ACHN (cell line): ENCODE measurements at regions not wholly inside any gene's neighbourhood (a gene's known extent, or its start where the extent isn't known, plus 50 kb on each side); places are given as distances from the start of the nearest gene placed in this dataset.

ENCODE experiments used
- DNase-seq: peaks from one replicate; pipeline ENCODE4 v3.0.0-alpha.2; 2015
- in situ Hi-C: cut with HindIII; loops from 2 replicates; pipeline ENCODE4 v1.10.0; 2017; ENCODE audit warnings: low sequenced_read_pairs, low pct_ligation_motif_present, low pct_unique_long_range_greater_than_20kb

DNA sequence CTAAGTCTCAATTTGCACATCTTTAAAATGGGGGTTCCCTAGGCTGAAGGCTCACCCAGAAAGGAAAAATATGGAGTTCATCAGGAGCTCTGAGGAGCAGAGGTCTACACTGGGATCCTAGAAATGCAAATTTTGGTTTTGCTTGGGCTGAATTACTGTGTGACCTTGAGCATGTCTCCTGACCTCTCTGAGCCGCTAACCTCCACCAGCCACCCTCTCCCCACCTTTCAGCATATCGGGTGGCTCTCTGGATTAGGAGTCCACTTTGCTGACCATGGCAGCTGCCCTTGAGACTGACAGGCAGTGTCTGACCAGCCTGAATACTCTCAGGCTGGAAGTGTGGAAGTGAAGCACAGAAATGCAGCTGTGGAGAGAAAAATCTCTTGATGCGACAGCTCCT is 165.9 kb upstream of the LRFN2 start:
- DNase-seq = no peak
- in situ Hi-C loops = no loop called here

DNA sequence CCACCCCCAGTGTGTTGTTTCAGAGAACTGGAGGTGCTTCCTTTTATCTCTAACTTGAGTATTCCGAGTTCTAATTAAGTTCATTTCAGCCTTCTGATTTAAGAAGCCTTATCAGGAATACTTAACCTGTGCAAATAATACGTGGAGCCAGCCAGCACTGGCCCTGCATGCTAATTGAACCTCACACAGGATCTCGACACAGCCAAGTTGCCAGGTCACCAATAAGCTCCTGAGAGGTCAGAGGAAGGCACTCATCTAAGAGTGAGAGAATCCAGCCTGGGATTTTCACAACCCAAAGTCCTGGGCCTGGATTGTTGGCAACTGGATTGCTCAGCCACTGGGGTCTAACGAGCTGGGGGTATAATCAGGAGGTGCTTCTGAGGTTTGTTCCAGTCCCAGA is 157.7 kb upstream of the LRFN2 start:
- in situ Hi-C loops = no loop called here
- DNase-seq = no peak

DNA sequence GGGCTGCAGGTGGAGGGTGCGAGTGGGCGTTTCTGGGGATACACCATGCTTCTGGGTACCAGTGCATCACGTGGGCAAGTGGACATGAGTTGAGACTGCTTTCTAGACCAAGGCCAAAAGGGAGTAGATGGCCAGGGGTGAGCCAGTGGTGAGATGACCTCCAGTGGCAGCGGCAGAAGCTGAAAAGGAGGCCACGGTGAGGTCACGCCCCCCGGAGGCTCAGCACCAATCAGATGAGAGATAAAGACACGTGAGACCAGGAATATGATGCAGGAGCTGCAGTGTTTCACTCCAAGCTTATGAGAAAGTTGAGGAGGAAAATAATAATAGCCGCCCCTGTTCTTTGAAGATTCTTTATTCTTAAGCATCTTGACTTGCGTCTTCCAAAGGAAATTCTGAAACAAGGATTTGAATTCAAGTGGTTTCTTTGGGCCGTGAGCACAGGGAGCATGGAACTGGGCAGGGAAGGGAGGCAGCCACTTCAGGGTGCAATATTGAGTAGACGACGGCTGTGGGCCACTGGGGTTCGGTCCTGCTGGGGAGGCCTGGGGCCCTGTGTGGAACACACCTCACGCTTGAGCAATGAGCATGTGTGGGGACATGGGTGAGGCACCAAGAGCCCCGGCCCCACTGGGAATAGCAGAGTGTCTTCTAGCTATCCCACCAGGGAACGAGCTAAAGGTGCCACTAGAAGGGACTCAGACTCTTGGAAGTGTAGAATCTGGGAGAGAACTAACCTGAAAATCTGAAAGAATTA is 156.7 kb upstream of the LRFN2 start:
- no peak for DNase-seq
- in situ Hi-C loops = no loop called here

DNA sequence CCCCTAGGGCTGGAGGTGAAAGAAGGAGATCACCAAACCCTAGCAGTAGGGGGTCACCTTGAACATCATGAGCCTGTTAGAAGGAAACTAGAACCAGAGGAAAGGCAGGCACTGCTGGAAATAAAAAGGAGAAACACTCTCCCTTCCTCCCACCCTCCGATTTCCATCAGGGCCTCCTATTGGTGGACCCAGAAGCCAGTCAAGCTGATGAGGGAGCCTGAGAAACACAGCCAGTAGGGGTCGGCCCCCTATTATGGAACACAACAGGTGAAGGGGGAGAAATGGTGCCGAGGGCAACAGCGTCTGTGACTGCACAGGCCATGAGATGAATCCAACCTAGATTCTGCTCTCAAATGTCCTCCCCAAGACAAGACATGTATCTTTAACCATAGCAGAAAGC is 156.1 kb upstream of the LRFN2 start:
- DNase-seq = no peak
- in situ Hi-C loops = no loop called here

DNA sequence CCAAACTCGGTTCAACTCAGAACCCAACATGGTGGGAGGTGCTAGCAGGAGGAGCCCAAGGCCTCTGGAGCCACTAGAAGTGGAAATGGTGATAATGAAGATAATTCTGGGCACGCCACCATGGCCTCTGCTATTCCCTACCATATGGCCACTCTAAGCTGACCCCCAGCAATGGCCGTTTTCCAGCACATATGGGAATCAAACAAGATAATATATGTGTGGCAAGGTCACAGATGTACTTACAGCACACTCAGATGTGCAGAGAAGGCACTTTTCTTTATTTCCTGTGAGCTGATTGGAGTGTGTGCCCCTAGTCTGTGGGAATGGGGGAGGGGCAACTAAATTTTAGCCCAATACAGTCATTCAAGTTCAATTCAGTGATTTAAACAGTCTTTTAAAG is 153.4 kb upstream of the LRFN2 start:
- in situ Hi-C loops = no loop called here
- no peak for DNase-seq

DNA sequence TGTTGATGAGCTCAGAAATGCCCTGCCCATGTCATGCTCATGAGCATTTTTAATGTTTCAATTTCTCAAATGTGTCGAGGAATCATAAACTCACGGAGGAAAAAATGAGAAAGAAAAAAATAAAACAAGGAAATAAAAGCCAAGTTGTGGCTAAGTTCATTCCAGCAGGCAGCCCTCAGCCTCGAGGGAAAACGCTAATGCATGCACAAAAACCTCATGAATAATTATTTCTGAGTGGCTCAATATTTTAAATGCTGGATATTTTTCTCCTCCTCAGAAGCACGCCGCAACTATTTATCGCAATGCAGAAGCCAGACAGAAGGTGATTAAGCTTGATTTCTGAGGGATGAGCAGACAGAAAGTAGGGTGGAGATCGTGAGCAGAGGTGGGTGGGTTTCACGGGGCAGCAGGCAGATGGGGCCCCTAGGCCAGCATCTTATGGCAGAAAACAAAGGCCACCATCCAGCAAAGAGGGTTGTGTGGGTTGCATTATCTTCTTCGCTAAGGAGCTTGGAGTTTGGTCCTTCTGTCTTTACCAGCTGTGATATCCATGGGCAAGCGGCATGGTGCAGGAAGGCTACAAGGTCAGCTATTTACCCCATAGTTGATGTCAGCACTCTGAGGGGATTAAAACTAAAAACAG is 151.5 kb upstream of the LRFN2 start:
- in situ Hi-C loops = no loop called here
- no peak for DNase-seq

DNA sequence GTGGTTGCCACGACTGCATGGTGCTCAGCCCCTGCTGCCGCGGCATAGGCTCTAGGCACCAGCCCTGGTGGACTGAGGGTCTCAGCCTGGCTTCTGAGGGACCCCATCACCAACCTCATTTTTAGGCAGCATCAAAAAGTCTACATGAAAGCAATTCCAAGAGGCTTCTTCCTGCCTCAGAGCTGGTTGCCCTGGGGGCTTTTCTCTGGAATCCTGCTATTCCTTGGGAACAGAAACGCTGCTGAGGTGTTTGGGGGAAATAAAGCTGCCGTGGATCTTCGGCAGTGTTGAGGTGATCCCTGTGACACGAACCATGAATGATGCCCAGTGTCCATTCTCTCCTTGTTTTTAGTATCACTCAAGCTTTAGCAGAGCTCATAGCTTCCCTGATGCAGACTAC is 148.4 kb upstream of the LRFN2 start:
- DNase-seq = no peak
- in situ Hi-C loops = no loop called here

DNA sequence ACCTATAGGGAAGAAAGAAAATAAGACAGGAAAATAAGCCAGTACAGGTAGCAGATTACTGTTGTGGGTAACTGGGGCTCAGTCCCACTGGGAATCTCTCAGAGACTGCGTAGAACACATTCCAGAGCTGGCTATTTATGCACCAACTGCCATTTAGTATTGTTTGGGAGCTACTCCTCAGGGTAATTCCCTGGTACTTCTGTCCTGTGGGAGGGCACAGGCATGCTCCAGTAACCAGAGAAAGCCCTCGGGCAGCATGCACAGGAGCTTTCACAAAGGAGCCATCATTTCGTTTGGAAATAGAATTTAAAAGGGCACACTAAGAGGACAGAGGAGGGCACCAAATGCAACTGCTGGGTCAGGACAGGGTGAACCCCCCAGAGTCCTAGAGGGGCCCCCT is 148.0 kb upstream of the LRFN2 start:
- in situ Hi-C loops = no loop called here
- DNase-seq = no peak

DNA sequence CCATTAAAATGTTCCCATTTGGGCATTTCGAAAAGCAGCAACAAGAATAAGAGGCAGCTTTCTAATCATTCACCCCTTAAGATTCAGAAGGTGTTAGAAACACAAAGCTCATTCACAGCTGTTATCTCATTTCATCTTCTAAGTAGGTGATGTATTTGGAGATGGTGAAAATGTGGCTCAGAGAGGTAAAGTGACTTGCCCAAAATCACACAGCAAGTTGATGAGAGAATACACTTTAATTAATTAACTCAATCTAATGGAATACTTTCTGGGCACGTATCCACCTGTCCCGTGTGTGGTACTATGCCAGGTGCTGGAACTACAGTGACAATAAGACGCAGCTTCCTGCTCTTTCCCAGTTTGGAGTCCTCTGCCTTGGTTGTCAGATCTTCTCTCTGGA is 147.4 kb upstream of the LRFN2 start:
- in situ Hi-C loops = no loop called here
- DNase-seq = no peak

DNA sequence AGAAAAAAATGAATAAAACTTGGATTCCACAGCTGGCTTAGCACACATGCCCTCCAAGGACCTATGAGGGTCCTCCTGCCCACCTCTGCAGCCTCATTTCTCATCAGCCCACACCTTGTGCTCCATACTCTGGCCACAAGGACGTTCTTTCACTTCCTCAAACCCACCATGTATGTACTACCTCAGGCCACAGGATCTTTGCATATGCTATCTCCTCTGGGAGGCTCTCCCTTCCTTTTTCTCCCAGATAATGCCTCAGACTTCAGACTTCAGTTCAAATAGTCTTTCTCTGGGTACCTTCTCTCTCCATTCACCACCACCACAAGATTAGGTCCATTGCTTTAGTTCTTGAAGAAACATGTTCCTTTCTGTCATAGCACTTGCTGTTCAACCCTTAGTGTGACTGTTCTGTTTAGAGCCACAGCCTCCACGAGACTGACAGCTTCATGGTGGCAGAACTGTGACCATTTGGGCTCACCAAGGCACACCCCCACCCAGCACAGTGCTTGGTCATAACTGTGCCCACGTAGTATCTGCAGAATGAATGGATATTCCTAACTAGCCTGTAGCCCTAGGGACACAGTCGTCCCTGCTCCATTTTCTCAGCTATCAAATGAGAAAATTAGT is 146.7 kb upstream of the LRFN2 start:
- in situ Hi-C loops = no loop called here
- DNase-seq = no peak

DNA sequence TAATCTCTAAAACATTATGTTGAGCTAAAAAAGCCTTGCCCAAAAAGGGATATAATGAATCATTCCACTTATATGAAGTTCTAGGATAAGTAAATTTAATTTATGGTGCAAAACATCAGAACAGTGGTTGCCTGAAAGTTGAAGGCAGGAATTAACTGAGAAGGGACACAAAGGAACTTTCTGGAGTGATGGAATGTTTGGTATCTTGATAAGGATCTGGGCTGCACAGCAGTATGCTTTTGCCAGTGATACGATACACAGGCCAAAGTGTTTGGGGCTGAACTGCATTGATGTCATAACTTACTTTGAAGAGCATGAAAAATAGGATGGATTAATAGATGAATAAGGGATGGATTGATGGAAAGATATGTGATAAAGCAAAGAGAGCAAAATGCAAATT is 146.1 kb upstream of the LRFN2 start:
- in situ Hi-C loops = no loop called here
- DNase-seq = no peak

DNA sequence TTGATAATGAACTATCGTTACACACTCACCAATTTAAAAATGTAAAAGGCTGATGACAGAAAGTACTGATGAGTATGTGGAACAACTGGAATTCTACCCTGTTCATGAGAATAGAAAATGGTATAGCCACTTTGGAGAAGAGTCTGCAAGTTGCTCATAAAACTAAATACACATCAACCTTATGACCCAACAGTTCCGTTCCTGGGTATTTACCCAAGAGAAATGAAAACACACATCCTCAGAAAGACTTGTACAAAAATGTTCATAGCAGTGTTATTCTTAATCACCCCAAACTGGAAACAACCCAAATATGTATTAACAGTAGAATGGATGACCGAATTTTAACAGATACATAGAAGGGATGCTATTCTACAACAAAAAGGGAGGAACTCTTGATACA is 145.7 kb upstream of the LRFN2 start:
- in situ Hi-C loops = no loop called here
- DNase-seq = no peak

DNA sequence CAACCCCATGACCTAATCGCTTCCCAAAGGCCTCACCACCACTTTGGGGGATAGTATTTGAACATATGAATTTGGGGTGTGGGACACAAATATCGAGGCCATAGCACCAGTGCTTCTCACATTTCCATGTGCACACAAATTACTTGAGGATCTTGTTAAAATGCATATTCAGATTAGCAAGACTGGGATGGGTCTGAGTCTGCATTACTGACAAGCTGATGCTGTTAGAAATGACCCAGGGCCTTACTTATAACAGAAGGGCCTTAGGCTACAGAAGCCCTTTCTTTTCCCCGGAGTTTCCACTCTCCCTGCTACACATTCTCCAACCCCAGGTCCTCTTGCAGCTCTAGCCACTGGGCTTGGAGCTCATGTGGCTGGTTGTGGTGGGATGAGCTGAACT is 141.5 kb upstream of the LRFN2 start:
- in situ Hi-C loops = no loop called here
- DNase-seq = no peak

DNA sequence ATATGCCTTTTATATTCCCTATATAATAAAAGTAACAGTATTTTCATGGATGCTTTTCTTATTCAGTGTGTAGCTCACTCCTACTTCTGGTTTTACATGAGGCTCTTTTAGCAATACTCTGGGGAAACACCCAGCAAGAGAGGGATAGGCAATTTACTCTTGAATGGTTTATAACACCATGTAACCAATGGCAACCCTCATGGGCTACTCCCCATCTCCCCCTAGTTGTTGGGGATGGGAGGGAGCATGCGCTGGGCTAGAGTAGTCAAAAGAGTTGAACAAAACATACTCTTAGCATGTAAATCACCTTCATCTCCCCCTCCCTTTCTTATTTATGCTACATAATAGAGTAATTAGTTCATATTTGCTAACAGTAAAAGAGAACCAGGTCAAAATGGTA is 140.1 kb upstream of the LRFN2 start:
- in situ Hi-C loops = no loop called here
- DNase-seq = no peak

DNA sequence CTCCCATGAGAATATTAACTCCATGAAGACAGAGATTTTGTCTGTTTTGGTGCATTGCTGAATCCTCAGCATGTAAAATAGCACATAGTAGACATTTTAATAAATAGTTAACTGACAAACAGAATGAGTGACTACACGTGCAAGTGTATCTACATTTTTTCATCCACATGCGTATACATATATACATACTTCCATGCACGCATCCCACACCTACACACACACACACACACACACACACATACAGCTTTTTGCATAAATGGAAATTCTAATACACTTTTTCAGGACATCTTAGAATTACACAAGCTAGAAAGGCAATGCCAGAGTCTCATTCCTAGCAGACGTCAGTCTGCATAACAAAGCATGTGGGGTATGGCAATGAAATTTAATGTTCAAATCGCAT is 139.7 kb upstream of the LRFN2 start:
- no peak for DNase-seq
- in situ Hi-C loops = no loop called here

DNA sequence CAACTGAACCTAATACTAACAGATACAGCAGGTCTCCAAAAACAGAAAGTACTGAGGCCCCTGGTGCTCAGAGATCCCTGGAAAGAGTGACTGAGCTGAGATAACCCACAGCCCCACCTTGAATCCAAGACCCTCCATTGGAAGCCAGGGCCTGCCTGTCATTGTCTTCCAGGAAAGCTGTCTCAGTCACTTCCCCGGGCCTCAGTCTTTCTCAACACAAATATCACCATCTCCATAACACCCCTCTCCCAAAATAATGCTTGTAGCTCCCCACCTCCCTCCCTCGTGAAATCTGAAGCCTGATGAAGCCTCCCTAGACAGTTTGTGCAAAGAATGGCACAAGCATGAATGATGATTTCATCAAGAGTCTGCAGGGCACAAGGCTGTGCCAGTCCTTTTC is 138.2 kb upstream of the LRFN2 start:
- no peak for DNase-seq
- in situ Hi-C loops = no loop called here

DNA sequence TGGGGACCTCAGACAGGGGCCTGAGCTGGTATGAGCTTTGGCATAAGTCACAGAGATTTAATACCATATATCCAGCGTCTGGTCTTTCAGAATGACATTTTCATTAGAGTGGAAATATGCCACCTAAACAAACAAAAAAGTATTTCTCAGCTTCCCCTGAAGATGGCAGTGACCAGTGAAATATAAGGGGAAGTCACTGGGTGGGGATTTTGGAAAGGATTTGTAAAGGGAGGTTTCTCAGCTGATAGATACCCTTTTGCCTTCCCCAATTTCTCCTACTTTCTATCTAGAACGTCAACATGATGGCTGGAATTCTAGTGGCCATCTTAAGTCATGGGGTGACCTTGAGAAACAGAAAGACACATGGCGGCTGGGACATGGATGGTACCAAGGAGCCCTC is 137.7 kb upstream of the LRFN2 start:
- in situ Hi-C loops = no loop called here
- DNase-seq = no peak

DNA sequence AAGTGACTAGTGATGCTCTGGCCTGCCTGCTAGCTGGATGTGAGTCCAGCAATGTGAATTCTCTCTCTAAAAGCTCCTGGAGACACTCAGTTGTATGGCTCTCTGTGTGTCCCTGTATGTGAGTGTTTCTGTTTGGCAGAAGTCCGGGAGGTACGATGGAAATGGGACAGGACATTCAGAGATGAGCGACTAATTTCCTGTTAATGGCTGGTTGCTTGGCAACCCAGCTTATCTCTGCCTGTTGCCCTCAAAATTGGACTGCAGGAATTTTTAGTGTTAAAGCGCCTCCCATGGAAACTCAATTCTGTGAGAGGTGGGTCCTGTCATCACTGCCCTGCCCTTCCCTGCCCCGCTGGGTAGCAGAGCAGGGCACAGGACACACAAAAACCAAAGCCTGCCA is 136.8 kb upstream of the LRFN2 start:
- in situ Hi-C loops = no loop called here

DNA sequence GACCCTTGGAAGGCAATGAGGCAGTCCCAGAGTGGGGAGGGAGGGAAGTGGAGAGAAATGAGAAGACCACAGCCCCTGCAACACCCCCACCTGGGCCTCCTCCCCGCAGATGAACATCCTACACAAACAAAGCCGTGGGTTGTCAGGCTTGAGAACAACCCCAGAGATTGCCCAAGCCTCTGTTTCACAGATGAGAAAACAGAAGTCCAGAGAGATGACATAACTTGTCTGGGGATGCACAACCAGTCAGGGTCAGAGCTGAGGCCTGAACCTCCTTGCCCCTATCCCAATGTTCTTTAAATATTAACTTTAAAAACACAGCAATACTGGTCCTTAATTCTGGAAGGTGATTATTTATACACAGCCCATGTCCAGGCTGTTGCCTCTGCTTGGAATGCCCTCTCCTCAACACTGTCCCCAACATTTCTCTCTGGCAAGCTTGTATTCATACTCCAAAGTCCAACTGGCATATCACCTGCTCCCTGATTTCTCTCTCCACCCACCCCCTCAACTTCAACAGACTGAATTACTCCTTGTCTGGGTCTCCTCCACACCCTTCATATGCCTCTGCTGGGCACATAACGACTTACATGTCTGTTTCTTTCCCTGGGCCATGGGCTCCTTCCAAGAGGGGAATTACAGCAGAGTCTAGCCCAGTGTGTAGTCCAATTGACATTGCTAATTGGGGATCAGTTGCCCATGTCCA is 135.5 kb upstream of the LRFN2 start:
- in situ Hi-C loops = no loop called here
- no peak for DNase-seq

More for the DNA sequence above, 136.8 kb upstream of the LRFN2 start:
- no peak for DNase-seq

DNA sequence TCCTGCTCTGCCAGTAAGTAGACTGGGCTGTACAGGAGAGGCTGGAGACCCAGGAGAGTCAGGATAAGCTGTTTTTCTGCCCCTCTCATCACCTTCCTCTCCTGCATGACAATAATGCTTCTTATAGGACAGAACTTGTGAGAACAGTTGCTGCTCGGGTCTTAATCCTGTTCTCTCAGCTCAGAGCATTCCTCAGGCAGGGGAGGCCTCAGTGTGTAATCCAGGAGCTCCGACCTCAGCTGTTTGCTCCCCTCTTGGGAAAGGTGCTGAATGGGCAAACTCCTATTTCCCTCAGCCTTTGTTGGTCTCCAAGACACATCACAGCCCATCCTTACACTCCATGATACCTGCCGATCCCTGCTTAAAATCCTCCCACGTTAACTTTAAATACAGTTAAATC is 134.9 kb upstream of the LRFN2 start:
- in situ Hi-C loops = no loop called here
- DNase-seq = no peak
